SK-N-MC (cell line): ENCODE measurements at regions not wholly inside any gene's neighbourhood (a gene's known extent, or its start where the extent isn't known, plus 50 kb on each side); places are given as distances from the start of the nearest gene placed in this dataset.

Experiments used
- DNase-seq: peaks from one replicate; pipeline ENCODE4 v3.0.0-alpha.2; 2011; ENCODE audit warnings: low read depth, low spot score
- H3K27ac ChIP-seq: fragments of 200-600 bp; sonication (generic); 2 replicates; pipeline ENCODE4 v1.5.1; 2016; ENCODE audit warnings: mixed run types
- H3K36me3 ChIP-seq: fragments of 200-600 bp; sonication (generic); 2 replicates; pipeline ENCODE4 v1.6.1; 2017; ENCODE audit warnings: antibody characterized with exemption, low read length, mixed read lengths; ENCODE audit not compliant: insufficient read depth
- H3K4me3 ChIP-seq: fragments of 200-600 bp; sonication (generic); 2 replicates; pipeline ENCODE4 v1.5.1; 2016
- H3K9ac ChIP-seq: fragments of 200-600 bp; sonication (generic); 2 replicates; pipeline ENCODE4 v1.8.0; 2017; ENCODE audit warnings: mixed run types, mixed read lengths; ENCODE audit not compliant: insufficient read length
- H3K9me3 ChIP-seq: fragments of 200-600 bp; sonication (generic); 2 replicates; pipeline ENCODE4 v1.6.1; 2017; ENCODE audit warnings: low read depth, mild to moderate bottlenecking, antibody characterized with exemption, low read length, moderate library complexity, mixed read lengths
- EZH2 ChIP-seq: fragments of 200-600 bp; sonication (generic); IDR thresholded peaks from one replicate; pipeline ENCODE4 v1.6.1; 2017; ENCODE audit warnings: antibody characterized with exemption
- FOXP2 ChIP-seq: optimal IDR thresholded peaks from 2 replicates; pipeline ENCODE3; 2011; ENCODE audit warnings: mild to moderate bottlenecking, moderate library complexity; ENCODE audit not compliant: insufficient read depth; ENCODE audit errors: extremely low read length, control extremely low read depth
- POLR2AphosphoS5 ChIP-seq: IDR thresholded peaks from 2 replicates; pipeline ENCODE4 v1.6.1; 2012; ENCODE audit warnings: mild to moderate bottlenecking, low read depth, low read length, borderline replicate concordance

DNA sequence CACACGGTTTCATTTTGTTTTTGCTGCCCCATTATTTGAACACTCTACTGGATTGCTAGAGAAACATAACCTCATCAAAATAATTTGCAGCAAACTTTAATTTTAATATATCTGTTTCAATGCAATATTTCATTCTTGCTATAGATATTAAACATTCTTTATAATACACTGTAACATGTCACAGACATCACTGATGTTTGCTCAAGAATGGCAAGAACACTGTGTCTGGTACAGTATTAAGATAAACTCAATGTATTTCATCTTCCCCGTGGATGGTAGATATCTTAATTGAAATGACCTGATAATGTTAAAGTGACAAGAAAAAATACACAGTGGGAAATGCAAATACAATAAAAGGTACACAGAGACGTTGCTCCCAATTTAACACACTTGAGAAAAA lies 86.0 kb downstream of the PTCHD4 start:
- no peaks in the 10 kb centered on the region for H3K36me3 ChIP-seq
- no peaks in the 10 kb centered on the region for H3K9me3 ChIP-seq
- H3K9ac ChIP-seq: no peak overlapping the region
- no peak for DNase-seq
- no peak overlapping the region for H3K4me3 ChIP-seq
- H3K27ac ChIP-seq: no peak overlapping the region
- TF ChIP-seq FOXP2 (no peak), EZH2 (no peak), POLR2AphosphoS5 (no peak)

DNA sequence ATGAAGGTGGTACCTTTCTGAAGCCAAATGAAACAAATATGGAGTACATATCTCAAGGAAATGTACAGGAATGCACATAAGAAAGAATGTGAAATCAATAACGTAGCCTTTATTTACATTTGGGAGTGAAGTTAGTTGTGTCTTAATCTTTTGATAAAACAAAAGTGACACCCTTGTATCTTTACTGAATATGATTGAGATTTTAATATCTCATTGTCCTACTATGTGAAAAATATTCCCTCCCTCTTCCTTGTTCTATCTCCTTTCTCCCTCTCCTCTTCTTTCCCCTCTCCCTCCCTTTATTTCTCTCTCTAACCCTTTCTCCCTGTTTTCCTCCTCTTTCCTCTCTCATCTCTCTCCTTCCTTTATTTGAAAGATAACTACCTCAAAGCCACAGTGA lies 89.1 kb downstream of the PTCHD4 start:
- no peaks in the 10 kb centered on the region for H3K36me3 ChIP-seq
- no peaks in the 10 kb centered on the region for H3K9me3 ChIP-seq
- TF ChIP-seq FOXP2 (no peak), EZH2 (no peak), POLR2AphosphoS5 (no peak)
- DNase-seq: no peak
- no peak overlapping the region for H3K27ac ChIP-seq
- H3K4me3 ChIP-seq: no peak overlapping the region
- H3K9ac ChIP-seq: no peak overlapping the region

DNA sequence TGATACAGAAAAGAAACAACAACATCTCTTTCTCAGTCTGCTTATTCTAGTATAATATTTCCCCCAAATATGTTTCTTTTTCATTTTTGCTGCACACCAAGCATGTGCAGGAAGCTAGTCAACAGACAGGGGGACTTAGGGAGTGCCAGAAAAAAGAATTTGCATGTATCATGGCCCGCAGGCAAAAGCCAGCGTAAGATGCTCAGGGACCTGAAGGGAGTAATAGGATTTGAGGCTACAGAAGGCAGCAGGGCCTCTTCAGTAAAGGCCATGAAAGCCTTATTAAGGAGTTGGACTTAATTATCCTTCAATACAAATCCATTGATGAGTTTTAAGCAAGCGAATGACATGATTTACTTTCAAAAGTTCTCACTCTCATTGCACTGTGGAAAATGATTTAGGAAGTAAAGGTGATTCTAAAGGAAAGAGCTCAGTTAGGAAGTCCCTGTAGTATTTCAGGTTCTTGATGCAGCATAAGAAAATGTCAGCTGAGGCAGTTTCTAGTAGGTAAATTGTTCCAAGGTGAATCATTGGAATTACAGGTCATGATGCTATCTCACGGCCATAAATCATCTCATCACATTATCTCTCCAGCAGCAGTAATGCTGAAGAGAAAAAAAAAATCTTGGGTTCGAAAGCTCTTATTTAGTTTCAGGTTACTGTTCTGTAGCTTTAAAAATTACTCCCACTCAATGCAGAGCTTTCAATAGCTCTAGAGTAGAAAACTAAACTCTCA lies 94.8 kb downstream of the PTCHD4 start:
- Histone ChIP-seq H3K4me3 (no peak overlapping the region), H3K9ac (no peak overlapping the region), H3K36me3 (no peaks in the 10 kb centered on the region), H3K9me3 (no peaks in the 10 kb centered on the region), H3K27ac (no peak overlapping the region)
- no peak for DNase-seq
- TF ChIP-seq FOXP2: no peak
- no peak for TF ChIP-seq EZH2
- TF ChIP-seq POLR2AphosphoS5: no peak

DNA sequence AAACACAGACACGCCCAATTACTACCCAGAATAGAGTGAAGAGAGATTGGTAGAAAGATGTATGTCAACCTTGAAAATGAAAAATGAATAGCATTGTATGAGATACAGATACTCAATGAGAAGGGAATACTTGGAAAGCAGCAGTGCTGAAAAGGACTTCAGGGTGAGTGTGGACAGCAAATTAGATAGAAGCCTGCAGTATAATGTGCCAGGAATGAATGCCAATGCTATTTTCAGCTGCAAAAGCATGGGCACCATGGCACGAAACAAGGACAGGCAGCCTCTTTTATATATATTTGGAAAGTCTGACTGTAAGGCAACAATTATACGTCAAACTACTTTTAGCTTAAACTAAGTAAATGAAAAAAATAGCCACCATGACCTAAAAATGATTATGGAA lies 118.2 kb downstream of the PTCHD4 start:
- TF ChIP-seq POLR2AphosphoS5 (no peak), EZH2 (no peak), FOXP2 (no peak)
- Histone ChIP-seq H3K4me3 (no peak overlapping the region), H3K27ac (no peak overlapping the region), H3K9me3 (no peaks in the 10 kb centered on the region), H3K36me3 (no peaks in the 10 kb centered on the region), H3K9ac (no peak overlapping the region)
- DNase-seq: no peak

DNA sequence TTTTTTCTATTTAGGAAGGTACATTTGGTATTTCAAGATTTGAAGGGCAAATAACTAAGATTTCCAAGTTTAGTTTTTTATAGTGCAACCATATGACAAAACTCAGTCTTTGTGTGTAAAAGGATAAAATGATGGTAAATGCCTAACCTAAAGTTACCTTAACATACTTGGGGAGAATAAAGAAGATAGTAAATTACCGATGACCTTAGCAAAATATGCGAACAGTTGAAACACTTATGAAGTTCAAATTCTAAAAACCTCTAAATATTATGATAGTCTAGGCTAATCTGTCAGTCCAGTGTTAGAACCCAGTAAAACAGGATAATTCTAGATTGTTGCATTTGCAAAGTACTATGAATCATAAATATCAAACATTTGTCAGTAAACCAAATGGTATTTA lies 127.5 kb downstream of the PTCHD4 start:
- no peak overlapping the region for H3K27ac ChIP-seq
- H3K4me3 ChIP-seq: no peak overlapping the region
- H3K9me3 ChIP-seq: no peaks in the 10 kb centered on the region
- DNase-seq: no peak
- no peak for TF ChIP-seq FOXP2
- TF ChIP-seq POLR2AphosphoS5: no peak
- TF ChIP-seq EZH2: no peak
- no peak overlapping the region for H3K9ac ChIP-seq
- no peaks in the 10 kb centered on the region for H3K36me3 ChIP-seq

GRCh38 chr6:47977314-47977713 lies 133.7 kb downstream of the PTCHD4 start:
- TF ChIP-seq FOXP2 (no peak), EZH2 (no peak), POLR2AphosphoS5 (no peak)
- Histone ChIP-seq H3K4me3 (no peak overlapping the region), H3K36me3 (no peaks in the 10 kb centered on the region), H3K9ac (no peak overlapping the region), H3K9me3 (no peaks in the 10 kb centered on the region), H3K27ac (no peak overlapping the region)
- DNase-seq: no peak

DNA sequence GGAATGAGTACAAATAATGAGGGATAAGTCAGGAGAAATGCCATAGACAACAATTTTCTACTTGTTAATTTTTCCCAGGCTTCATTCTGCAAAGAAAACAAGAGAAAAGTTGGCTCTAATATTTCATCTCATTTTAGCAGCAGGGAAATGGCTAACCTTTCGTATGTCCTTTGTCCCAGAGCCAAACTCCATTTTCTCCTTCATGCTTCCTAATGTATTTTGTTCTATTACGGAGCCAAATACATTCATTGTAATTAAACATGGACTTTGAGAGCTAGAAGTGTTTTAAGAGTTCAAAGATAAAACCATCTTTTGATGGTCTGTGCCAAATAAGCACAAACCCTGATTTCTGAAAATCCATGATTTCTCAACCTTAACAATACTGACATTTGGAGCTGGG lies 136.9 kb downstream of the PTCHD4 start:
- no peaks in the 10 kb centered on the region for H3K36me3 ChIP-seq
- no peak overlapping the region for H3K27ac ChIP-seq
- no peak overlapping the region for H3K4me3 ChIP-seq
- no peaks in the 10 kb centered on the region for H3K9me3 ChIP-seq
- TF ChIP-seq FOXP2 (no peak), POLR2AphosphoS5 (no peak), EZH2 (no peak)
- no peak overlapping the region for H3K9ac ChIP-seq
- no peak for DNase-seq

- Histone ChIP-seq H3K27ac (no peak overlapping the region), H3K9ac (no peak overlapping the region), H3K9me3 (no peaks in the 10 kb centered on the region), H3K4me3 (no peak overlapping the region), H3K36me3 (no peaks in the 10 kb centered on the region)
- DNase-seq: no peak
- TF ChIP-seq POLR2AphosphoS5: no peak
- no peak for TF ChIP-seq EZH2
- TF ChIP-seq FOXP2: no peak
Observed at GRCh38 chr6:47970826-47971225, 140.2 kb downstream of the PTCHD4 start.

DNA sequence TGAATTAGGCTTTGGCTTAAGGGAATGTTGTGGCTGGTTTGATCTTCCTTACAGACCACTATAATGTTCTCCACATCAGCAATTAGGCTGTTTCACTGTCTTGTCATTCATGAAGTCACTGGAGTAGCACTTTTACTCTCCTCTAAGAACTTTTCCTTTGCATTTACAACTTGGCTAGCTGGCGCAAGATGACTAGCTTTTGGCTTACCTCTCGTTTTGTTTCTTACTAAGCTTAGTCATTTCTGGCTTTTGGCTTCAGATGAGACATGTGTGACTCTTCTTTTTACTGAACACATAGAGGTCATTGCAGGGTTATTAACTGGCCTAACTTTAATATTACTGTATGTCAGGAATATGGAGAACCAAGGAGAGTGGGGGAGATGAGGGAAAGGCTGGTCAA lies 143.2 kb downstream of the PTCHD4 start:
- no peak overlapping the region for H3K27ac ChIP-seq
- no peak overlapping the region for H3K4me3 ChIP-seq
- H3K36me3 ChIP-seq: no peaks in the 10 kb centered on the region
- TF ChIP-seq POLR2AphosphoS5 (no peak), FOXP2 (no peak), EZH2 (no peak)
- no peak overlapping the region for H3K9ac ChIP-seq
- H3K9me3 ChIP-seq: peaks cover 3% of the 10 kb centered on the region; the same call in 1 of the 2 replicates
- no peak for DNase-seq
